Activated CD4-positive, alpha-beta T cell treated with anti-CD3 and anti-CD28 coated beads, Interleukin-2, amount 50 U/mL, for 16 hours (primary cell): ENCODE measurements at regions not wholly inside any gene's neighbourhood (a gene's known extent, or its start where the extent isn't known, plus 50 kb on each side); places are given as distances from the start of the nearest gene placed in this dataset.

Experiments used
- DNase-seq: peaks from one replicate; pipeline ENCODE4 v3.0.0-alpha.2; 2020

- peak; percentile 39 for DNase-seq
These were observed 254.8 kb downstream of the CDC5L start for GRCh38 chr6:44642349-44642748.

- DNase-seq: peak; percentile 82
These were observed 255.5 kb downstream of the CDC5L start for GRCh38 chr6:44642870-44643522.

GRCh38 chr6:44645276-44645675 is 257.8 kb downstream of the CDC5L start:
- DNase-seq: no peak

- DNase-seq: no peak
These were observed 258.8 kb downstream of the CDC5L start for GRCh38 chr6:44646355-44646754.

GRCh38 chr6:44649365-44650025 is 262.0 kb downstream of the CDC5L start:
- no peak for DNase-seq

GRCh38 chr6:44650495-44650894 is 263.0 kb downstream of the CDC5L start:
- DNase-seq: no peak

GRCh38 chr6:44650947-44651346 is 263.4 kb downstream of the CDC5L start:
- no peak for DNase-seq

GRCh38 chr6:44651604-44652003 is 264.1 kb downstream of the CDC5L start:
- no peak for DNase-seq

GRCh38 chr6:44652547-44652946 is 265.0 kb downstream of the CDC5L start:
- no peak for DNase-seq

- no peak for DNase-seq
These were observed 265.6 kb downstream of the CDC5L start for GRCh38 chr6:44653091-44653490.

GRCh38 chr6:44653761-44654218 is 266.3 kb downstream of the CDC5L start:
- no peak for DNase-seq

- DNase-seq: peak; percentile 71
These were observed 268.2 kb downstream of the CDC5L start for GRCh38 chr6:44655412-44656342.

GRCh38 chr6:44656691-44657090 is 269.2 kb downstream of the CDC5L start:
- DNase-seq: no peak

- no peak for DNase-seq
These were observed 269.8 kb downstream of the CDC5L start for GRCh38 chr6:44657206-44657819.

GRCh38 chr6:44658571-44658970 is 271.1 kb downstream of the CDC5L start:
- no peak for DNase-seq

- DNase-seq: no peak
These were observed 272.2 kb downstream of the CDC5L start for GRCh38 chr6:44659726-44660125.

- no peak for DNase-seq
These were observed 273.2 kb downstream of the CDC5L start for GRCh38 chr6:44660561-44661220.

GRCh38 chr6:44661221-44662008 is 273.9 kb downstream of the CDC5L start:
- DNase-seq: no peak

GRCh38 chr6:44662461-44663121 is 275.1 kb downstream of the CDC5L start:
- no peak for DNase-seq

- no peak for DNase-seq
These were observed 276.5 kb downstream of the CDC5L start for GRCh38 chr6:44663860-44664634.
